ENCODE measurements at regions not wholly inside any gene's neighbourhood (a gene's known extent, or its start where the extent isn't known, plus 50 kb on each side); places are given as distances from the start of the nearest gene placed in this dataset.

GRCh38 chr2:71925268-71926088 is 222.2 kb downstream of the CYP26B1 start:
- TF ChIP-seq EZH2 (IDR thresholded peaks at IDR 0.05; ENCODE audit: borderline replicate concordance, low read depth, low read length, poor library complexity, severe bottlenecking): no peak
- TF ChIP-seq CTCF (conservative IDR thresholded peaks at IDR 0.05; ENCODE audit: low read depth, low read length): no peak
- Histone ChIP-seq H3K4me3 (ENCODE audit: low read depth, low read length, poor library complexity, severe bottlenecking) (no peak overlapping the region), H3K9me3 (ENCODE audit: low read depth, low read length, poor library complexity, severe bottlenecking) (no peaks in the 10 kb centered on the region), H3K36me3 (ENCODE audit: insufficient read depth, low read length, poor library complexity, severe bottlenecking) (no peaks in the 10 kb centered on the region), H3K27me3 (replicated peaks; ENCODE audit: insufficient read depth, low read depth, low read length, poor library complexity) (no peaks in the 10 kb centered on the region), H3K27ac (ENCODE audit: low read depth, low read length, poor library complexity, severe bottlenecking) (no peak overlapping the region), H3K4me1 (ENCODE audit: insufficient read depth, low read length, poor library complexity, severe bottlenecking) (no peaks in the 10 kb centered on the region)
- peak; percentile 12 for DNase-seq (ENCODE audit: low spot score)
- BruUV-seq (replicated peaks): no TSS peak
- CTCF ChIA-PET: interaction anchor here (1.8 to 2.8 kb wide), 2 partner anchors 223 to 225 kb away, joined by 5 to 23 read pairs; partner anchors contain the start of gene CYP26B1
- POLR2A ChIA-PET (ENCODE audit: low non-redundant PET): no interaction called here
- intact Hi-C loops (cut with micrococcal nuclease; ENCODE audit: unreplicated experiment): no loop called here

DNA sequence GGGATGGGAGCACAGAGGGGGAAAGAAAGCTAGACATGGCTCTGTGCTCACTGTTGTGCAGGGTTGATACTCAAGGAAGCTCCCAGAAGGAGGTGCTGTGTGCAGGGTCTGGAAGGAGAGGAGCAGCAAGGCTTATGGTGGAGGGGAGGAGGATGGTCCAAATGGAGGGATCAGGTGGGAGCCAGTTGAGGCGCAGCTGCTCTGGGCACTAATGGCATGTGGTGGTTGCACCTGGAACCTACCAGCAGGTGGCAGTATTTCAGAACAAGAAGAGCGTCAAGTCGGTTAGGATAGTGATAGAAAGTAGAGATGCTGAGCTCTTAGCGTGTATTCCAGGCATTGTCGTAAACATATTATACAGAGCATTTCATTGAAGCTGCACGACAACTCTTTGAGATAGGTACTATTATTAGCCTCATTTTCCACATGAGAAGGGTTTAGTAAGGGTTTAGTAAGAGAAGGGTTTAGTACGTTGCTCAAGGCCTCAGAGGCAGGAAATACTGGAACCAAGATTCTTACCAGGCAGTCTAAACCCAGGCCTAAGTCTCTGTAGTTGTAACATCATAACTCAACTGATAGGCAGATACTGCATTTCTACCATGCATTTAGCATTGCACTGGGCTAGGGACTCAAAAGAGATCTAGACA is 223.7 kb downstream of the CYP26B1 start:
- POLR2A ChIA-PET (ENCODE audit: low non-redundant PET): interaction anchor here (0.6 kb wide), 1 partner anchor 115 kb away, joined by 3 read pairs; no protein-coding TSS in a partner anchor
- no peaks in the 10 kb centered on the region for H3K4me1 ChIP-seq (ENCODE audit: insufficient read depth, low read length, poor library complexity, severe bottlenecking)
- no peak overlapping the region for H3K27ac ChIP-seq (ENCODE audit: low read depth, low read length, poor library complexity, severe bottlenecking)
- H3K36me3 ChIP-seq (ENCODE audit: insufficient read depth, low read length, poor library complexity, severe bottlenecking): no peaks in the 10 kb centered on the region
- peak; percentile 82 for DNase-seq (ENCODE audit: low spot score)
- BruUV-seq (replicated peaks): no TSS peak
- H3K27me3 ChIP-seq (replicated peaks; ENCODE audit: insufficient read depth, low read depth, low read length, poor library complexity): no peaks in the 10 kb centered on the region
- TF ChIP-seq CTCF (conservative IDR thresholded peaks at IDR 0.05; ENCODE audit: low read depth, low read length) (peak; percentile 91), EZH2 (IDR thresholded peaks at IDR 0.05; ENCODE audit: borderline replicate concordance, low read depth, low read length, poor library complexity, severe bottlenecking) (no peak)
- no peaks in the 10 kb centered on the region for H3K9me3 ChIP-seq (ENCODE audit: low read depth, low read length, poor library complexity, severe bottlenecking)
- no peak overlapping the region for H3K4me3 ChIP-seq (ENCODE audit: low read depth, low read length, poor library complexity, severe bottlenecking)
- CTCF ChIA-PET: interaction anchor here (0.5 to 2.8 kb wide), 11 partner anchors 13 to 682 kb away, joined by 3 to 23 read pairs (median 3); partner anchors contain the start of gene CYP26B1
- intact Hi-C loops (cut with micrococcal nuclease; ENCODE audit: unreplicated experiment): loop anchor here (1.0 to 5.0 kb wide), 5 partner anchors 68 to 823 kb away; no protein-coding TSS in a partner anchor

- ChIA-PET POLR2A (ENCODE audit: low non-redundant PET) (no interaction called here), CTCF (interaction anchor here (0.5 to 2.8 kb wide), 4 partner anchors 100 to 367 kb away, joined by 3 to 23 read pairs (median 4); partner anchors contain the start of gene CYP26B1)
- Histone ChIP-seq H3K4me1 (ENCODE audit: insufficient read depth, low read length, poor library complexity, severe bottlenecking) (no peaks in the 10 kb centered on the region), H3K27me3 (replicated peaks; ENCODE audit: insufficient read depth, low read depth, low read length, poor library complexity) (no peaks in the 10 kb centered on the region), H3K4me3 (ENCODE audit: low read depth, low read length, poor library complexity, severe bottlenecking) (no peak overlapping the region), H3K27ac (ENCODE audit: low read depth, low read length, poor library complexity, severe bottlenecking) (no peak overlapping the region), H3K9me3 (ENCODE audit: low read depth, low read length, poor library complexity, severe bottlenecking) (peaks cover 5% of the 10 kb centered on the region), H3K36me3 (ENCODE audit: insufficient read depth, low read length, poor library complexity, severe bottlenecking) (no peaks in the 10 kb centered on the region)
- BruUV-seq (replicated peaks): no TSS peak
- TF ChIP-seq CTCF (conservative IDR thresholded peaks at IDR 0.05; ENCODE audit: low read depth, low read length) (no peak), EZH2 (IDR thresholded peaks at IDR 0.05; ENCODE audit: borderline replicate concordance, low read depth, low read length, poor library complexity, severe bottlenecking) (no peak)
- no peak for DNase-seq (ENCODE audit: low spot score)
- intact Hi-C loops (cut with micrococcal nuclease; ENCODE audit: unreplicated experiment): loop anchor here (5.0 kb wide), 3 partner anchors 69 to 824 kb away; no protein-coding TSS in a partner anchor
Observed at GRCh38 chr2:71923143-71923525, 224.5 kb downstream of the CYP26B1 start.

All from A673 (cell line).